ENCODE measurements at regions not wholly inside any gene's neighbourhood (a gene's known extent, or its start where the extent isn't known, plus 50 kb on each side); places are given as distances from the start of the nearest gene placed in this dataset.

GRCh38 chr5:144960296-144960695 lies 789.6 kb downstream of the KCTD16 start:
- no peak overlapping the region for H3K4me3 ChIP-seq (ENCODE audit: low read depth, low read length)
- no peak for DNase-seq (ENCODE audit: low read depth)
- TF ChIP-seq POLR2A (IDR thresholded peaks at IDR 0.05; ENCODE audit: extremely low read depth, insufficient read length) (no peak), CTCF (IDR thresholded peaks at IDR 0.05; ENCODE audit: low read depth, low read length) (no peak), MAX (IDR thresholded peaks at IDR 0.05; ENCODE audit: low read depth, low read length) (no peak), MYC (IDR thresholded peaks at IDR 0.05; ENCODE audit: low read depth, low read length) (no peak)

GRCh38 chr5:144958002-144958401 lies 787.3 kb downstream of the KCTD16 start:
- TF ChIP-seq MYC (IDR thresholded peaks at IDR 0.05; ENCODE audit: low read depth, low read length), result no peak
- no peak for TF ChIP-seq POLR2A (IDR thresholded peaks at IDR 0.05; ENCODE audit: extremely low read depth, insufficient read length)
- TF ChIP-seq CTCF (IDR thresholded peaks at IDR 0.05; ENCODE audit: low read depth, low read length), result no peak
- TF ChIP-seq MAX (IDR thresholded peaks at IDR 0.05; ENCODE audit: low read depth, low read length), result no peak
- H3K4me3 ChIP-seq (ENCODE audit: low read depth, low read length), result no peak overlapping the region
- no peak for DNase-seq (ENCODE audit: low read depth)

- no peak overlapping the region for H3K4me3 ChIP-seq (ENCODE audit: low read depth, low read length)
- TF ChIP-seq MAX (IDR thresholded peaks at IDR 0.05; ENCODE audit: low read depth, low read length) (no peak), POLR2A (IDR thresholded peaks at IDR 0.05; ENCODE audit: extremely low read depth, insufficient read length) (no peak), CTCF (IDR thresholded peaks at IDR 0.05; ENCODE audit: low read depth, low read length) (no peak), MYC (IDR thresholded peaks at IDR 0.05; ENCODE audit: low read depth, low read length) (no peak)
- DNase-seq (ENCODE audit: low read depth), result no peak
Observed at GRCh38 chr5:144950996-144951395, 780.3 kb downstream of the KCTD16 start.

GRCh38 chr5:144947023-144947422 lies 776.4 kb downstream of the KCTD16 start:
- H3K4me3 ChIP-seq (ENCODE audit: low read depth, low read length), result no peak overlapping the region
- no peak for DNase-seq (ENCODE audit: low read depth)
- no peak for TF ChIP-seq CTCF (IDR thresholded peaks at IDR 0.05; ENCODE audit: low read depth, low read length)
- no peak for TF ChIP-seq POLR2A (IDR thresholded peaks at IDR 0.05; ENCODE audit: extremely low read depth, insufficient read length)
- TF ChIP-seq MAX (IDR thresholded peaks at IDR 0.05; ENCODE audit: low read depth, low read length), result no peak
- TF ChIP-seq MYC (IDR thresholded peaks at IDR 0.05; ENCODE audit: low read depth, low read length), result no peak

- no peak overlapping the region for H3K4me3 ChIP-seq (ENCODE audit: low read depth, low read length)
- DNase-seq (ENCODE audit: low read depth), result no peak
- TF ChIP-seq POLR2A (IDR thresholded peaks at IDR 0.05; ENCODE audit: extremely low read depth, insufficient read length) (no peak), MAX (IDR thresholded peaks at IDR 0.05; ENCODE audit: low read depth, low read length) (no peak)
Observed at GRCh38 chr5:144945503-144945902, 774.8 kb downstream of the KCTD16 start.

GRCh38 chr5:144944936-144945335 lies 774.3 kb downstream of the KCTD16 start:
- TF ChIP-seq POLR2A (IDR thresholded peaks at IDR 0.05; ENCODE audit: extremely low read depth, insufficient read length), result no peak
- TF ChIP-seq CTCF (IDR thresholded peaks at IDR 0.05; ENCODE audit: low read depth, low read length), result no peak
- no peak for TF ChIP-seq MAX (IDR thresholded peaks at IDR 0.05; ENCODE audit: low read depth, low read length)
- no peak for TF ChIP-seq MYC (IDR thresholded peaks at IDR 0.05; ENCODE audit: low read depth, low read length)
- DNase-seq (ENCODE audit: low read depth), result no peak
- no peak overlapping the region for H3K4me3 ChIP-seq (ENCODE audit: low read depth, low read length)

All from NB4 (cell line).